ENCODE measurements at regions not wholly inside any gene's neighbourhood (a gene's known extent, or its start where the extent isn't known, plus 50 kb on each side); places are given as distances from the start of the nearest gene placed in this dataset.
A peak's percentile ranks its signal among the peaks of the same experiment; 100 is the strongest.

DNA sequence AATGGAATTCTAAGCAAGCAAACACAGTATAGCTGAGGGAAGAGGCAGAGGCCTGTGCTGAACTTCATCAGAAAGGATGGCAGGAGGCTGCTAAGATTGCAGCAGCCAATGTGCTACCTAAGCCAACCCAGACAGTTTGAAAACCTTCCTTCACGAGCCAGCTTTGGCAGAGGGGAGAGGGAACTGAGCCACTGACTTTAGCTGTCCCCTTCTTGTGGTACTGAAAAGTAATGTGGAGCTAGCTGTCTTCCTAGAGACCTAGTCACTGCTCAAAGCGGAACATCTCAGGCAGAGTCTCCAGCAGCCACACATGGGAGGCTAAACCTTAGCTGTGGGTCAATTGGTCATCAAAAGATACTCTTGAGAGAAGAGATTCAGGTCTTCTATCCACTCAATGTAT, 419.0 kb downstream of the FBXO15 start:
- Histone ChIP-seq H3K27ac (ENCODE audit: insufficient read depth, low read length) (no peak overlapping the region), H4K20me1 (ENCODE audit: control insufficient read depth, extremely low read depth, insufficient read depth, low read length) (no peaks in the 10 kb centered on the region), H3K27me3 (ENCODE audit: control insufficient read depth, insufficient read depth, low read length) (no peaks in the 10 kb centered on the region), H3K79me2 (ENCODE audit: control insufficient read depth, insufficient read depth, low read length) (no peaks in the 10 kb centered on the region), H3K4me3 (replicated peaks in 1 of 4; ENCODE audit: control extremely low read depth in 1 of 4, insufficient read depth in 1 of 4, low read depth in 3 of 4, low read length in 4 of 4) (no peak overlapping the region), H3K4me2 (ENCODE audit: extremely low read depth, insufficient read depth, low read length) (no peak overlapping the region), H3K9me3 (ENCODE audit: control insufficient read depth, insufficient read depth, low read depth, low read length) (no peaks in the 10 kb centered on the region), H3K4me1 (ENCODE audit: control insufficient read depth, extremely low read depth, insufficient read depth, low read length) (no peaks in the 10 kb centered on the region), H3K9ac (ENCODE audit: insufficient read depth, low read length) (no peak overlapping the region), H2AFZ (ENCODE audit: low read length) (no peak overlapping the region), H3K36me3 (ENCODE audit: control insufficient read depth, insufficient read depth, low read length) (no peaks in the 10 kb centered on the region)
- DNase-seq (ENCODE audit: low read depth in 2 of 2), result no peak
- TF ChIP-seq EZH2 (IDR thresholded peaks at IDR 0.05; ENCODE audit: low read length, missing control alignments), result no peak

DNA sequence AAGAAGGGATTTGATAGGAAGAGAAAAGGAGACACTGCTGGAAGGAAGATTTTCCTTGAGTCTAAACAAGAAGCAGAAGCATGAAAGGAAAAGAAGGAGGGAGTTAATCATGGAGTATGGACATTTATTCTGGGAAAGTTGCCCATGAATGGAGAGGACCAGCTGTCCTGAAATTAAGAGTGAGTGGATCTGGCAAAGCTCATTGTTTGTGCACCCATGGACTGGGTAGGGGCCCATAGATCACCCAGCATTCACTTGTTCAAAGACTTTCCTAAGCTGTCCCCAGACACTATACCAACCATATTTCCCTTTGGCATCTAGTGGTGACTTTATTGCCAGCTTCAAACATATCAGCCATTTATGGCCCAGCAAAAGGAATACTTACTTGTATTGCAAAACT, 422.7 kb downstream of the FBXO15 start:
- Histone ChIP-seq H4K20me1 (ENCODE audit: control insufficient read depth, extremely low read depth, insufficient read depth, low read length) (no peaks in the 10 kb centered on the region), H3K36me3 (ENCODE audit: control insufficient read depth, insufficient read depth, low read length) (no peaks in the 10 kb centered on the region), H3K9me3 (ENCODE audit: control insufficient read depth, insufficient read depth, low read depth, low read length) (no peaks in the 10 kb centered on the region), H3K79me2 (ENCODE audit: control insufficient read depth, insufficient read depth, low read length) (no peaks in the 10 kb centered on the region), H3K4me3 (replicated peaks in 1 of 4; ENCODE audit: control extremely low read depth in 1 of 4, insufficient read depth in 1 of 4, low read depth in 3 of 4, low read length in 4 of 4) (no peak overlapping the region), H3K27ac (ENCODE audit: insufficient read depth, low read length) (no peak overlapping the region), H3K9ac (ENCODE audit: insufficient read depth, low read length) (no peak overlapping the region), H3K27me3 (ENCODE audit: control insufficient read depth, insufficient read depth, low read length) (no peaks in the 10 kb centered on the region), H3K4me2 (ENCODE audit: extremely low read depth, insufficient read depth, low read length) (no peak overlapping the region), H3K4me1 (ENCODE audit: control insufficient read depth, extremely low read depth, insufficient read depth, low read length) (no peaks in the 10 kb centered on the region), H2AFZ (ENCODE audit: low read length) (no peak overlapping the region)
- no peak for TF ChIP-seq EZH2 (IDR thresholded peaks at IDR 0.05; ENCODE audit: low read length, missing control alignments)
- TF ChIP-seq, protein P1, sequence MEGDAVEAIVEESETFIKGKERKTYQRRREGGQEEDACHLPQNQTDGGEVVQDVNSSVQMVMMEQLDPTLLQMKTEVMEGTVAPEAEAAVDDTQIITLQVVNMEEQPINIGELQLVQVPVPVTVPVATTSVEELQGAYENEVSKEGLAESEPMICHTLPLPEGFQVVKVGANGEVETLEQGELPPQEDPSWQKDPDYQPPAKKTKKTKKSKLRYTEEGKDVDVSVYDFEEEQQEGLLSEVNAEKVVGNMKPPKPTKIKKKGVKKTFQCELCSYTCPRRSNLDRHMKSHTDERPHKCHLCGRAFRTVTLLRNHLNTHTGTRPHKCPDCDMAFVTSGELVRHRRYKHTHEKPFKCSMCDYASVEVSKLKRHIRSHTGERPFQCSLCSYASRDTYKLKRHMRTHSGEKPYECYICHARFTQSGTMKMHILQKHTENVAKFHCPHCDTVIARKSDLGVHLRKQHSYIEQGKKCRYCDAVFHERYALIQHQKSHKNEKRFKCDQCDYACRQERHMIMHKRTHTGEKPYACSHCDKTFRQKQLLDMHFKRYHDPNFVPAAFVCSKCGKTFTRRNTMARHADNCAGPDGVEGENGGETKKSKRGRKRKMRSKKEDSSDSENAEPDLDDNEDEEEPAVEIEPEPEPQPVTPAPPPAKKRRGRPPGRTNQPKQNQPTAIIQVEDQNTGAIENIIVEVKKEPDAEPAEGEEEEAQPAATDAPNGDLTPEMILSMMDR (conservative IDR thresholded peaks at IDR 0.05 in 1 of 2, IDR thresholded peaks at IDR 0.05 in 1 of 2; ENCODE audit: low read depth in 1 of 2, low read length in 2 of 2), result no peak
- DNase-seq (ENCODE audit: low read depth in 2 of 2), result peak; percentile 20 to 44

DNA sequence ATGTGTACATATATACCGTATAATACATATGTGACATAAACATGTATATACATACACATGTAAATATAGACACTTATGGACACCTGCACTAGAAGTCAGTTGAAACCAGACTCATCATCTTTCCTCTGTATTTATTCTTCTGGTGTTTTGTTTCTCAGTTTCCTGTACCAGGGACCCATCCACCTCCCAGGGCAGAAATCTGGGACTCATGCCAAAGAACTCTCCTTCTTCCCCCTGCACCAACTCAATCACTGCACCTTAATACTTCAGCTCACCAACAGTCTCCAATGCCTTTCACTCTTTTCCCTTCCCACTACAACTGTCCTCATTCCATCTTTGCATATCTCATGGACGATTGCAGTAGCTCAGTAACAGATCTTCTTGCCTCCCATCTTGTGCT, 428.0 kb downstream of the FBXO15 start:
- no peaks in the 10 kb centered on the region for H3K36me3 ChIP-seq (ENCODE audit: control insufficient read depth, insufficient read depth, low read length)
- no peak overlapping the region for H3K4me2 ChIP-seq (ENCODE audit: extremely low read depth, insufficient read depth, low read length)
- H3K79me2 ChIP-seq (ENCODE audit: control insufficient read depth, insufficient read depth, low read length), result no peaks in the 10 kb centered on the region
- no peaks in the 10 kb centered on the region for H4K20me1 ChIP-seq (ENCODE audit: control insufficient read depth, extremely low read depth, insufficient read depth, low read length)
- no peak overlapping the region for H3K27ac ChIP-seq (ENCODE audit: insufficient read depth, low read length)
- no peak overlapping the region for H3K4me3 ChIP-seq (replicated peaks in 1 of 4; ENCODE audit: control extremely low read depth in 1 of 4, insufficient read depth in 1 of 4, low read depth in 3 of 4, low read length in 4 of 4)
- peaks cover 2% of the 10 kb centered on the region for H3K4me1 ChIP-seq (ENCODE audit: control insufficient read depth, extremely low read depth, insufficient read depth, low read length)
- no peaks in the 10 kb centered on the region for H3K27me3 ChIP-seq (ENCODE audit: control insufficient read depth, insufficient read depth, low read length)
- no peak overlapping the region for H2AFZ ChIP-seq (ENCODE audit: low read length)
- H3K9ac ChIP-seq (ENCODE audit: insufficient read depth, low read length), result no peak overlapping the region
- DNase-seq (ENCODE audit: low read depth in 2 of 2), result no peak
- H3K9me3 ChIP-seq (ENCODE audit: control insufficient read depth, insufficient read depth, low read depth, low read length), result no peaks in the 10 kb centered on the region
- TF ChIP-seq, protein P1 (conservative IDR thresholded peaks at IDR 0.05 in 1 of 2, IDR thresholded peaks at IDR 0.05 in 1 of 2; ENCODE audit: low read depth in 1 of 2, low read length in 2 of 2), result no peak
- TF ChIP-seq EZH2 (IDR thresholded peaks at IDR 0.05; ENCODE audit: low read length, missing control alignments), result no peak

All from fibroblast of lung (primary cell).